T-helper 17 cell (primary cell): ENCODE measurements at regions not wholly inside any gene's neighbourhood (a gene's known extent, or its start where the extent isn't known, plus 50 kb on each side); places are given as distances from the start of the nearest gene placed in this dataset.
"Not testable (repeated sequence)": the region's sequence is repeated elsewhere in the genome, so short reads cannot be mapped to it uniquely, and the experiment has no call there.

ENCODE experiments used
- ATAC-seq: fragments of 150-1000 bp; cut with Tn5 transposase; 2 replicates; pipeline ENCODE4 v1.10.0; 2021; ENCODE audit warnings: mild to moderate bottlenecking, moderate library complexity
- DNase-seq, 3 donors: peaks; one replicate each; pipeline versions ENCODE4 v3.0.0 to v3.0.0-alpha.2; 2020 to 2021
- H3K9me3 ChIP-seq: one replicate; pipeline ENCODE4 v1.7.0; 2013; ENCODE audit warnings: low read length, mild to moderate bottlenecking; ENCODE audit not compliant: control insufficient read depth, poor library complexity, severe bottlenecking
- H3K27ac Mint-ChIP-seq: one replicate; pipeline ENCODE4 v1.8.0; 2022; ENCODE audit warnings: mild to moderate bottlenecking, moderate library complexity, mixed read lengths
- H3K27me3 Mint-ChIP-seq: one replicate; pipeline ENCODE4 v1.8.0; 2022; ENCODE audit warnings: mixed read lengths
- H3K36me3 Mint-ChIP-seq: one replicate; pipeline ENCODE4 v1.8.0; 2022; ENCODE audit warnings: low read depth, mixed read lengths
- H3K4me1 Mint-ChIP-seq: one replicate; pipeline ENCODE4 v1.8.0; 2022; ENCODE audit warnings: mild to moderate bottlenecking, mixed read lengths
- H3K4me3 Mint-ChIP-seq: one replicate; pipeline ENCODE4 v1.8.0; 2022; ENCODE audit warnings: mild to moderate bottlenecking, moderate library complexity, mixed read lengths

DNA sequence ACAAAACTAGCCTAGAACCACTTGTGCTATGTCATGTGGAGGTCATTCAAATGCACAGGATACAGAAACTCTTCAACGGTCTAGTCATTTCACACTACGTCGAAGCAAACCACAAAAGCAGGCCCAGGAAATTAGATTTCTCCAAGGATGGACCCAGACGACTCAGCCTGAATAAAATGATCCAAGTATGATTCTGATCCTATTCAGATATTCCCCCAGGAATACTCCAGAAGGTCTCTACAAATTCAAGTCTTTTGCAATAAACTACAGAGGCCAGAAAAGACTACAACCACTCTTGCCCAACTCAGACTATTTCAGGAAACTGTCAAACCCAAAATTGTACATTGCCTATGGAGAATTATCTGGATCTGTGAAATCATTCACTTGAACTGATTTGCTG, 422.5 kb downstream of the METTL4 start:
- DNase-seq (no peak), ATAC-seq (no peak)
- H3K9me3 ChIP-seq: no peaks in the 10 kb centered on the region
- no peak overlapping the region for H3K27ac Mint-ChIP-seq
- no peak overlapping the region for H3K4me3 Mint-ChIP-seq
- H3K4me1 Mint-ChIP-seq: no peaks in the 10 kb centered on the region
- H3K36me3 Mint-ChIP-seq: no peaks in the 10 kb centered on the region
- H3K27me3 Mint-ChIP-seq: peaks cover 22% of the 10 kb centered on the region

DNA sequence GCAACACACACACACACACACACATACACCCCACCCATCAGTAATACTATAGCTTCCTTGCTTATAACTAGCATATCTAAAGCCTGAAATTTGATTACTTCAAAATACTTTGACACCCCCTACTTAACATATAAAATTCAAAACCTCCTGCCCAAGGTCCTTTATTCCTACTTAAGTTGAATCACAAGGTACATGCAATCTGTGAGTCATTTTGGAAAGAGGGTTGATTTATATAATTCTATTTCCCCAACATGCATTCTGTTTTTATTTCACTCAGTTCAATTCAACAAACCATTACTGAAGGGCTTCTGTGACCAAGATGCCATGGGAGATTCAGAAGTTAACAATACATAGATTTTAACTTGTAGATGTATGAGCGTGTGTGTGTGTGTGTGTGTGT, 420.7 kb downstream of the METTL4 start:
- Mint-ChIP-seq H3K4me1 (no peaks in the 10 kb centered on the region), H3K4me3 (no peak overlapping the region), H3K36me3 (no peaks in the 10 kb centered on the region), H3K27ac (no peak overlapping the region), H3K27me3 (peaks cover 25% of the 10 kb centered on the region)
- H3K9me3 ChIP-seq: no peaks in the 10 kb centered on the region
- ATAC-seq: no peak
- DNase-seq: no peak

DNA sequence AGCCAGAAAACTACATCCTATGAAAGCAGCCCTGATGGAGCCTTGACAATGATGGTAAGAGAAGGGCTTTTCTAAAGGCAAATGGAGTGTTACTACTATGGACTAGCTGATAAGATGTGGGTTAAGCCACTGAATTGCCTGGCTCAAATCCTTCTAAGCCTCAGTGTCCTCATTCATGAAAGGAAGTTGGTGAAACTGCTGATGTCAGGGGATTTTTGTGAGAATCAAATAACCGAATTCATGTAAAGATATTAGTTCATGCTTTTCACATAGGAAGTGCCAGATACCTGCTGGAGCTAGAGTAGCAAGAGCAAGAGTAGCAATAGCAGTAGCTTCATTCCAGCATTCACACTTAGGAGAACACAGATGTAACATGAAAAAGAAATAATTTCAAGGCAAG, 417.0 kb downstream of the METTL4 start:
- no peak for DNase-seq
- H3K36me3 Mint-ChIP-seq: no peaks in the 10 kb centered on the region
- no peaks in the 10 kb centered on the region for H3K9me3 ChIP-seq
- no peak for ATAC-seq
- peaks cover 4% of the 10 kb centered on the region for H3K27me3 Mint-ChIP-seq
- no peak overlapping the region for H3K4me3 Mint-ChIP-seq
- H3K27ac Mint-ChIP-seq: no peak overlapping the region
- no peaks in the 10 kb centered on the region for H3K4me1 Mint-ChIP-seq

GRCh38 chr18:2164644-2165550, 406.4 kb downstream of the METTL4 start:
- no peak for ATAC-seq
- Mint-ChIP-seq H3K36me3 (no peaks in the 10 kb centered on the region), H3K27me3 (peaks cover 7% of the 10 kb centered on the region), H3K4me3 (no peak overlapping the region), H3K4me1 (no peaks in the 10 kb centered on the region), H3K27ac (no peak overlapping the region)
- no peak for DNase-seq
- H3K9me3 ChIP-seq: no peaks in the 10 kb centered on the region

DNA sequence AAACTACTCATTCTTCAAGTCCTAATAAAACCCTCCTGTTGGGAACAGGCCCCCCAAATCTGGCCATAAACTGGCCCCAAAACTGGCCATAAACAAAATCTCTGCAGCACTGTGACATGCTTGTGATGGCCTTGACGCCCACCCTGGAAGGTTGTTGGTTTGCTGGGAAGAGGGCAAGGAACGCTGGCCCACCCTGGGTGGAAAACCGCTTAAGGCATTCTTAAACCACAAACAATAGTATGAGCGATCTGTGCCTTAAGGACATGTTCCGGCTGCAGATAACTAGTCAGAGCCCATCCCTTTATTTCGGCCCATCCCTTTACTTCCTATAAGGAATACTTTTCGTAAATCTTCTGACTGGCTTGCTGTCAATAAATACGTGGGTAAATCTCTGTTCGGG, 404.4 kb downstream of the METTL4 start:
- not testable (repeated sequence) for H3K36me3 Mint-ChIP-seq, H3K27me3 Mint-ChIP-seq, H3K27ac Mint-ChIP-seq, H3K4me3 Mint-ChIP-seq, H3K4me1 Mint-ChIP-seq, ATAC-seq, DNase-seq, H3K9me3 ChIP-seq

DNA sequence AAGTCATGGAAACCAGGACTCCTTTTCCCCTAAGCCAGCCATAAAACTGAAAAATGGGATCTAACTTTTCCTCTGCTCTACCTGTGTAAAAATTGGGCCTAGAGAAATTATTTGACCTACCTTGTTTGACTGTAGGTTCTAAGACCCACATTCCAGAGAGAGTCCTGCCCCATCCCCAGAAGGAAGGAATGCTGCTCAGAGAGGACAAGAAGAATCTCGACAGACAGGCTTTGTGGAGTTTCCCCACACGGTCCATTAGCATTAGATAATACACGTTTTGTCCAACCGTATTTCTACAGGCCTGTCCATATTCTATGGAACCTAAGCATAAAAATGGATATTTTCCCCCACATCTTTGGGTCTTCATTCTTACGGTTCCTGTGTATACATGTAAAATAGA, 403.3 kb downstream of the METTL4 start:
- ATAC-seq (no peak), DNase-seq (no peak)
- H3K9me3 ChIP-seq: no peaks in the 10 kb centered on the region
- H3K4me3 Mint-ChIP-seq: no peak overlapping the region
- no peaks in the 10 kb centered on the region for H3K4me1 Mint-ChIP-seq
- H3K27ac Mint-ChIP-seq: no peak overlapping the region
- peaks cover 8% of the 10 kb centered on the region for H3K27me3 Mint-ChIP-seq
- H3K36me3 Mint-ChIP-seq: no peaks in the 10 kb centered on the region

DNA sequence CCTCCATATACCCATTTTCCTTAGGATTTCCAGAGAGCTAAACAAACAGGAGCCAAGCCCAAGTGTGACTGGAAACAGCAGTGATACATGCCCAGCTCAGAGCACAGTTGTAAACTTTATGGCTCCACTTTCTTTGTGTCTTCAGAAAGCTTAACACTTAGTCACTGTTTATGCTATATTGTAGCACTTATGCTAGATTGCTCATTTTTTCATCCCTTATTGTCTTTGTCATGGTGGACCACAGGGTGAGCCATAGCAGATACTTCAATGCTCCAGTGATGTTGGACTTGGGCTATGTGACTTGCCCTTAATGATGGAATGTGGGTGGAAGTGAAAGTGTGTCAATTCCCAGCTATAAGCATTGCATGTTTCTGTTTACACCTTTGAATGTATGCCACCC, 401.6 kb downstream of the METTL4 start:
- Mint-ChIP-seq H3K27me3 (peaks cover 8% of the 10 kb centered on the region), H3K27ac (no peak overlapping the region), H3K4me3 (no peak overlapping the region), H3K4me1 (no peaks in the 10 kb centered on the region), H3K36me3 (no peaks in the 10 kb centered on the region)
- no peaks in the 10 kb centered on the region for H3K9me3 ChIP-seq
- ATAC-seq: no peak
- no peak for DNase-seq

GRCh38 chr18:2171840-2172625, 399.3 kb downstream of the METTL4 start:
- no peak overlapping the region for H3K4me3 Mint-ChIP-seq
- ATAC-seq (no peak), DNase-seq (no peak)
- H3K9me3 ChIP-seq: no peaks in the 10 kb centered on the region
- H3K4me1 Mint-ChIP-seq: no peaks in the 10 kb centered on the region
- H3K27ac Mint-ChIP-seq: no peak overlapping the region
- no peaks in the 10 kb centered on the region for H3K36me3 Mint-ChIP-seq
- H3K27me3 Mint-ChIP-seq: peaks cover 13% of the 10 kb centered on the region

DNA sequence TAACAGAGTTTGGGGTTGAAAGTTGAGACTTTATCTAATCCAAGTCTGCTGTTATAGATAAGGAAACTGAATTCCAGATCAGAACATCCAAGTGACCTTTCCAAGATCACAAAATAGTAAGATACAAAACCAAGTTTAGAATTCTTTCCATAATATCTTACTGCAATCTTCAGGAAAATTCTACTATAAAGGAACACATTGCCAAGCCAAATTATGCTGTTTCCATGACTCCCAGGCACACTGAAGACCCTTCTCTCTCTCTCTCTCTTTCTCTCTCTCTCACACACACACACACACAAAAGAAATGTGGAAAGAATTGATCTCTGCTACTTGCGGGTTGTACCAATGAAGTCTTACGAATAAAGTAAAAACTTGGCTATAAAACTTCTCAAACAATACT, 398.4 kb downstream of the METTL4 start:
- Mint-ChIP-seq H3K27ac (no peak overlapping the region), H3K36me3 (no peaks in the 10 kb centered on the region), H3K27me3 (peaks cover 13% of the 10 kb centered on the region), H3K4me1 (no peaks in the 10 kb centered on the region), H3K4me3 (no peak overlapping the region)
- ATAC-seq (no peak), DNase-seq (no peak)
- no peaks in the 10 kb centered on the region for H3K9me3 ChIP-seq

GRCh38 chr18:2173486-2173885, 397.8 kb downstream of the METTL4 start:
- H3K36me3 Mint-ChIP-seq: no peaks in the 10 kb centered on the region
- no peak overlapping the region for H3K4me3 Mint-ChIP-seq
- no peaks in the 10 kb centered on the region for H3K4me1 Mint-ChIP-seq
- peaks cover 17% of the 10 kb centered on the region for H3K27me3 Mint-ChIP-seq
- DNase-seq: no peak
- no peak for ATAC-seq
- no peaks in the 10 kb centered on the region for H3K9me3 ChIP-seq
- H3K27ac Mint-ChIP-seq: no peak overlapping the region

DNA sequence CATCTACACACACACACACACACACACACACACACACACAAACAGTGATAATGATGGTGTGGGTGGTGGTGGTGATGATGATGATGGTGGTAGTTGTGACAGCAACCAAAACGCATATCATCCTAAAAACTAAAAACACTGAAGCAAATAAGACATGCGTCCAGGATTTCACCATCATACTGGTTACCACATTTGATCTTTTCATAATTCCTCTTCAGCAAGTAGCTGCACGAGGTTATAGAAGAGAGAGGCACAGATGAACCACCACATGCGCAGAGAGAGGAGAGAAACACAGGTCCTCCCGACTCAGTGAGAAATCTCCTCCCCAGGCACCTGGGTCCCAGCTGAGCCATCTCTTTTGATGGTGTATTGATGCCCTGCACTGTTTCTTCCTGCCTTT, 393.3 kb downstream of the METTL4 start:
- H3K4me3 Mint-ChIP-seq: no peak overlapping the region
- H3K27me3 Mint-ChIP-seq: peaks cover 17% of the 10 kb centered on the region
- H3K27ac Mint-ChIP-seq: no peak overlapping the region
- H3K4me1 Mint-ChIP-seq: no peaks in the 10 kb centered on the region
- H3K36me3 Mint-ChIP-seq: no peaks in the 10 kb centered on the region
- ATAC-seq (no peak), DNase-seq (no peak)
- no peaks in the 10 kb centered on the region for H3K9me3 ChIP-seq

- H3K36me3 Mint-ChIP-seq: no peaks in the 10 kb centered on the region
- ATAC-seq: no peak
- no peak for DNase-seq
Measured at GRCh38 chr18:2179498-2180183, 391.7 kb downstream of the METTL4 start.

GRCh38 chr18:2180586-2180985, 390.7 kb downstream of the METTL4 start:
- no peaks in the 10 kb centered on the region for H3K9me3 ChIP-seq
- Mint-ChIP-seq H3K4me1 (no peaks in the 10 kb centered on the region), H3K36me3 (no peaks in the 10 kb centered on the region), H3K27me3 (peaks cover 17% of the 10 kb centered on the region), H3K27ac (no peak overlapping the region), H3K4me3 (no peak overlapping the region)
- no peak for ATAC-seq
- DNase-seq: no peak

More at GRCh38 chr18:2179498-2180183, 391.7 kb downstream of the METTL4 start:
- Mint-ChIP-seq H3K27me3 (peaks cover 21% of the 10 kb centered on the region), H3K27ac (no peak overlapping the region), H3K4me1 (no peaks in the 10 kb centered on the region), H3K4me3 (no peak overlapping the region)
- H3K9me3 ChIP-seq: no peaks in the 10 kb centered on the region
